ENCODE measurements at regions not wholly inside any gene's neighbourhood (a gene's known extent, or its start where the extent isn't known, plus 50 kb on each side); places are given as distances from the start of the nearest gene placed in this dataset.

DNA sequence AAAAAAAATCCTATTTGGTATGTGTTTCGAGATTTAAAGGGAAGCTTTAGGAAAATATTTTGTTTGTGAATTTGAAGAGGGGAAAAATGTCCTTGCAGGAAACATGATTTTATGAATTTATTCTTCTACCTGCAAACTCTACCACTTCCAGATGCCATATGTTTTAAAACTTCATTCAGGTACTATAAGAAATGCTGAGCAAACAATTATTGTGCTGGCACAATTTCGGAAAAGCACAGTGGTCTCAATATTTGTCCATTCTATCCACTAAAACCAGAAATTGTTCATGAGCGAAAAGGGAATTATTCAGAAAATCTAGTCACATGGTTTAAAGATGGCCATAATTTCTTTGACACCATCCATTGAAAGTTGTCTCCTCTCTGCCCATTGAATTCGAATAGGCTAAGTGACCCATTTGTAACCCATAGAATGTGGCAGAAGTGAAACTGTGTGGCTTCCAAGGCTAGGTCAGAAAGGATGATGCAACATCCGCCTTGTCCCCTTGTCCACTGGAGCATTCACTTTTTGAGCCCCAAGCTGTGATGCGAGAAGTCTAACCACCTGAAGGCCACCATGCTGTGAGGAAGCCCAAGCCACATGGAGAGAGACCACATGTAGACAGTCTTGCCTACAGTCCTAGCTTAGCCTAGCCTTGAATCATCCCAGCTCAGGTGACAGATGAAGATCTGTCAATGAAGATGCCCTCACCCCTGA lies 189.8 kb upstream of the PRKCQ start:
- DNase-seq (ENCODE audit: low read depth): peak; percentile 36
- TF ChIP-seq, protein P1, sequence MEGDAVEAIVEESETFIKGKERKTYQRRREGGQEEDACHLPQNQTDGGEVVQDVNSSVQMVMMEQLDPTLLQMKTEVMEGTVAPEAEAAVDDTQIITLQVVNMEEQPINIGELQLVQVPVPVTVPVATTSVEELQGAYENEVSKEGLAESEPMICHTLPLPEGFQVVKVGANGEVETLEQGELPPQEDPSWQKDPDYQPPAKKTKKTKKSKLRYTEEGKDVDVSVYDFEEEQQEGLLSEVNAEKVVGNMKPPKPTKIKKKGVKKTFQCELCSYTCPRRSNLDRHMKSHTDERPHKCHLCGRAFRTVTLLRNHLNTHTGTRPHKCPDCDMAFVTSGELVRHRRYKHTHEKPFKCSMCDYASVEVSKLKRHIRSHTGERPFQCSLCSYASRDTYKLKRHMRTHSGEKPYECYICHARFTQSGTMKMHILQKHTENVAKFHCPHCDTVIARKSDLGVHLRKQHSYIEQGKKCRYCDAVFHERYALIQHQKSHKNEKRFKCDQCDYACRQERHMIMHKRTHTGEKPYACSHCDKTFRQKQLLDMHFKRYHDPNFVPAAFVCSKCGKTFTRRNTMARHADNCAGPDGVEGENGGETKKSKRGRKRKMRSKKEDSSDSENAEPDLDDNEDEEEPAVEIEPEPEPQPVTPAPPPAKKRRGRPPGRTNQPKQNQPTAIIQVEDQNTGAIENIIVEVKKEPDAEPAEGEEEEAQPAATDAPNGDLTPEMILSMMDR (IDR thresholded peaks at IDR 0.05; ENCODE audit: low read depth, low read length): no peak
- no peak for TF ChIP-seq MYC (IDR thresholded peaks at IDR 0.05; ENCODE audit: low read depth, low read length)
- TF ChIP-seq, protein P2, sequence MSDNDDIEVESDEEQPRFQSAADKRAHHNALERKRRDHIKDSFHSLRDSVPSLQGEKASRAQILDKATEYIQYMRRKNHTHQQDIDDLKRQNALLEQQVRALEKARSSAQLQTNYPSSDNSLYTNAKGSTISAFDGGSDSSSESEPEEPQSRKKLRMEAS (IDR thresholded peaks at IDR 0.05; ENCODE audit: low read depth, low read length): no peak
- TF ChIP-seq POLR2A (IDR thresholded peaks at IDR 0.05; ENCODE audit: extremely low read depth, insufficient read length): no peak
- H3K4me3 ChIP-seq (ENCODE audit: low read depth, low read length): no peak overlapping the region

DNA sequence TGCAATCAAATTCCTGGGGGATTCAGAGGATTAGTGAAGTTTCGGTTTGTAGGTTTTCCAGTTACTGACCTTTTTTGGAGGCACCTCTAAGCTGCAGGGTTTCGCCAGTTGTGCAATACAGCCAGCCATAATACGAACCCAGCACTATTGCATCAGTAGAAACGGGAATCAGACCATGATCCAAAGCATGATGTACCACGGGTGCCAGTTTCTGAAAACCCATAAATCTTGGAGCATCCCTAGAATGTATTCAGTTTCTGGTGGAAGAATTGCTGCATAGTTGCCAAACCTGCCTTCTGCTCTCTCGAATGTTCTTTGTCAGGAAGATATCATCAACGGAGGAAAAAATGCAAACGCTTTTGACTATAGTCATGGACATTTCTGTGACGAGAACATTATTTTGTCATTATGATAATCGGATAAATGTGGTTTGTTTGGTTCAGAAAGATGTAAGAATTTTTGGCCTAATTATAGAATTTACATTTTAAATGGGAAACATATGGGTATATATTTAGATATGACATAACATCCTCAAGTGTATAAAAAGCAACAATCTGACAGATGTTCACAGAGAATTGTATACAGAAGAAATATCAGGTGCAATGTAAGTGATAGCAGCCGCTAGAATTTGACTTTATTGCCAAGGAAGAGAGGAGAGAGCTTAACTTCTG lies 186.2 kb upstream of the PRKCQ start:
- H3K4me3 ChIP-seq (ENCODE audit: low read depth, low read length): no peak overlapping the region
- TF ChIP-seq MYC (IDR thresholded peaks at IDR 0.05; ENCODE audit: low read depth, low read length) (no peak), POLR2A (IDR thresholded peaks at IDR 0.05; ENCODE audit: extremely low read depth, insufficient read length) (no peak)
- TF ChIP-seq, protein P1 (IDR thresholded peaks at IDR 0.05; ENCODE audit: low read depth, low read length): no peak
- TF ChIP-seq, protein P2 (IDR thresholded peaks at IDR 0.05; ENCODE audit: low read depth, low read length): no peak
- DNase-seq (ENCODE audit: low read depth): peak; percentile 37

DNA sequence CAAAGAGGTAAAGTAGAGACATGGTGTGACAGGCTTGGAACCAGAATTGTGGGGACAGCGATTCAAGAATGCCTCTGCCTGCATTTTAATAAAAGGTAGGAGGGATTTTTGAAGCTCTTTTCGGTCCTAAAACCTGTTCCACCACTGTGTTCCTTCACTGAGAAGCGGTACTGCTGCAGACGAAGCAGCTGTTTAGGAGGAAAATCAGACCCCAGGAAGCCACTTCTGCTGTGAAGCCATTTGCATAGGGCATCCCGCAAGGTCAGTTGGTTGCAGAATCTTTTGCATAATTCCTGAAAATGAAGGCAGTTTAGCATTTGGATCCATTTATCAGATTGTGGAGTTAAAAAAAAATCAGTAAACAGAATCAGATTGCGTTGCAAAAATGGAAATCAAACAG lies 183.3 kb upstream of the PRKCQ start:
- TF ChIP-seq, protein P1 (IDR thresholded peaks at IDR 0.05; ENCODE audit: low read depth, low read length): no peak
- TF ChIP-seq MYC (IDR thresholded peaks at IDR 0.05; ENCODE audit: low read depth, low read length) (no peak), POLR2A (IDR thresholded peaks at IDR 0.05; ENCODE audit: extremely low read depth, insufficient read length) (no peak)
- TF ChIP-seq, protein P2 (IDR thresholded peaks at IDR 0.05; ENCODE audit: low read depth, low read length): no peak
- no peak for DNase-seq (ENCODE audit: low read depth)
- no peak overlapping the region for H3K4me3 ChIP-seq (ENCODE audit: low read depth, low read length)

DNA sequence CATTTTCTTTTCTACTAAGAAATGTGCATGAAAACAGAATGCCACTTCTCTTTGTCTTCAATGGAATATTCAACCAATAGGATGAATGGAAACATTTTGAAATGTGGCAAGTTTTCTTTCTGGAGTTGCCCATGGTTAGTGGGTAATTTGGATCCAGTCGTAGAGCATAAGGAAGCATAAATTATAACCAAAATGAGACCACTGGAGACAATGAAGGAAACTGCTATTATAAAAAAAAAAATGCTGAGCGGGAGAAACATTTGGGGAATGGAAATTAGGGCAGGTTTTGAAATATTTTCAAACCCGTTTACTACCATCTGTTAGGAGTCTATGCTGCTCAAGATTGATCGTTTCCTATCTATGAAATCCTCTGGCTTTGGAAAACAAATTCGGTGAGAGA lies 182.9 kb upstream of the PRKCQ start:
- H3K4me3 ChIP-seq (ENCODE audit: low read depth, low read length): no peak overlapping the region
- TF ChIP-seq MYC (IDR thresholded peaks at IDR 0.05; ENCODE audit: low read depth, low read length): no peak
- TF ChIP-seq, protein P1 (IDR thresholded peaks at IDR 0.05; ENCODE audit: low read depth, low read length): no peak
- TF ChIP-seq, protein P2 (IDR thresholded peaks at IDR 0.05; ENCODE audit: low read depth, low read length): no peak
- no peak for TF ChIP-seq POLR2A (IDR thresholded peaks at IDR 0.05; ENCODE audit: extremely low read depth, insufficient read length)

DNA sequence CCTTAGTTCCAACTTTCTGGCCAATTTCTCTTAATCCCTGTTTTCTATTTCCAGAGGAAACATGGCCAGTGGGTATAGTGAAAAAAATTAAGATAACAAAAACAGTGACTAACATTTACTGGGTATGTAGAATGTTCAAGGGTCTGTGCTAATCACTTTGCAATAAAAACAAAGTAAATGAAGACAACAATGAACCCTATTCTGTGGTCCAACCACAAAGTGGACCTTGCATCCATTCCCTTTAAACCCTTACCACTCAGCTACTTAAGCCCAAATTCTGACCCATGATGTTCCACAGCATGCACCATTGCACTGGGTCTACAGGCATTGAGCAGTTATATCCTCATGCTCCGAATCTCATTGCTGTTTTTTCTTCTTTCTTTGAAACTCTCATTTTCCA lies 179.9 kb upstream of the PRKCQ start:
- DNase-seq (ENCODE audit: low read depth): no peak
- no peak for TF ChIP-seq MYC (IDR thresholded peaks at IDR 0.05; ENCODE audit: low read depth, low read length)
- no peak for TF ChIP-seq POLR2A (IDR thresholded peaks at IDR 0.05; ENCODE audit: extremely low read depth, insufficient read length)
- TF ChIP-seq, protein P2 (IDR thresholded peaks at IDR 0.05; ENCODE audit: low read depth, low read length): no peak
- TF ChIP-seq, protein P1 (IDR thresholded peaks at IDR 0.05; ENCODE audit: low read depth, low read length): no peak
- no peak overlapping the region for H3K4me3 ChIP-seq (ENCODE audit: low read depth, low read length)

More for the DNA sequence above, 182.9 kb upstream of the PRKCQ start:
- DNase-seq (ENCODE audit: low read depth): no peak

Data from NB4 (cell line).